ENCODE measurements at regions not wholly inside any gene's neighbourhood (a gene's known extent, or its start where the extent isn't known, plus 50 kb on each side); places are given as distances from the start of the nearest gene placed in this dataset.

GRCh38 chr1:25137521-25138395, 94.5 kb downstream of the SYF2 start:
- Histone ChIP-seq H3K27me3 (replicated peaks in 1 of 4; ENCODE audit: control extremely low read depth in 1 of 4, control insufficient read depth in 3 of 4, insufficient read depth in 4 of 4, low read length in 3 of 4) (peaks cover 0 to 3% (median 0%) of the 10 kb centered on the region in 4 experiments), H3K27ac (ENCODE audit: low read length in 2 of 2) (no peak overlapping the region), H3K79me2 (ENCODE audit: control insufficient read depth, insufficient read depth, low read length) (no peaks in the 10 kb centered on the region), H3K4me3 (ENCODE audit: control extremely low read depth in 1 of 5, extremely low read depth in 1 of 5, insufficient read depth in 1 of 5, low read depth in 2 of 5, low read length in 4 of 5) (no peak overlapping the region), H3K9ac (ENCODE audit: low read length) (no peak overlapping the region), H3K4me1 (ENCODE audit: control insufficient read depth in 2 of 2, insufficient read depth in 2 of 2, low read length in 2 of 2) (peaks cover 10 to 12% of the 10 kb centered on the region in 2 donors), H3K4me2 (replicated peaks; ENCODE audit: low read depth, low read length, poor library complexity, severe bottlenecking) (no peak overlapping the region), H4K20me1 (ENCODE audit: control insufficient read depth, insufficient read depth, low read length, poor library complexity, severe bottlenecking) (no peaks in the 10 kb centered on the region), H3K9me3 (ENCODE audit: control extremely low read depth in 1 of 3, control insufficient read depth in 2 of 3, insufficient read depth in 1 of 3, low read length in 2 of 3) (no peaks in the 10 kb centered on the region), H2AFZ (ENCODE audit: insufficient read depth, low read depth, low read length, poor library complexity, severe bottlenecking) (no peak overlapping the region), H3K36me3 (replicated peaks in 1 of 2; ENCODE audit: control extremely low read depth in 1 of 2, control insufficient read depth in 1 of 2, extremely low read depth in 1 of 2, insufficient read depth in 2 of 2, low read length in 1 of 2) (no peaks in the 10 kb centered on the region)
- Mint-ChIP-seq H3K4me3 (no peak overlapping the region), H3K9me3 (ENCODE audit: insufficient read depth) (no peaks in the 10 kb centered on the region), H3K4me1 (peaks cover 8% of the 10 kb centered on the region), H3K27me3 (peaks cover 29% of the 10 kb centered on the region), H3K27ac (no peak overlapping the region)
- TF ChIP-seq, protein P1, sequence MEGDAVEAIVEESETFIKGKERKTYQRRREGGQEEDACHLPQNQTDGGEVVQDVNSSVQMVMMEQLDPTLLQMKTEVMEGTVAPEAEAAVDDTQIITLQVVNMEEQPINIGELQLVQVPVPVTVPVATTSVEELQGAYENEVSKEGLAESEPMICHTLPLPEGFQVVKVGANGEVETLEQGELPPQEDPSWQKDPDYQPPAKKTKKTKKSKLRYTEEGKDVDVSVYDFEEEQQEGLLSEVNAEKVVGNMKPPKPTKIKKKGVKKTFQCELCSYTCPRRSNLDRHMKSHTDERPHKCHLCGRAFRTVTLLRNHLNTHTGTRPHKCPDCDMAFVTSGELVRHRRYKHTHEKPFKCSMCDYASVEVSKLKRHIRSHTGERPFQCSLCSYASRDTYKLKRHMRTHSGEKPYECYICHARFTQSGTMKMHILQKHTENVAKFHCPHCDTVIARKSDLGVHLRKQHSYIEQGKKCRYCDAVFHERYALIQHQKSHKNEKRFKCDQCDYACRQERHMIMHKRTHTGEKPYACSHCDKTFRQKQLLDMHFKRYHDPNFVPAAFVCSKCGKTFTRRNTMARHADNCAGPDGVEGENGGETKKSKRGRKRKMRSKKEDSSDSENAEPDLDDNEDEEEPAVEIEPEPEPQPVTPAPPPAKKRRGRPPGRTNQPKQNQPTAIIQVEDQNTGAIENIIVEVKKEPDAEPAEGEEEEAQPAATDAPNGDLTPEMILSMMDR (IDR thresholded peaks at IDR 0.05) = no peak
- no peak for TF ChIP-seq EZH2 (IDR thresholded peaks at IDR 0.05; ENCODE audit: borderline replicate concordance, insufficient read depth, low read depth, low read length, poor library complexity, severe bottlenecking)
- intact Hi-C loops (cut with micrococcal nuclease) = no loop called here
- ChIA-PET CTCF (interaction anchor here (0.6 to 1.4 kb wide), 2 partner anchors 10 to 385 kb away, joined by 3 to 4 read pairs; no protein-coding TSS in a partner anchor), POLR2A (interaction anchor here (0.6 kb wide), 2 partner anchors 636 to 1566 kb away, joined by 3 read pairs; no protein-coding TSS in a partner anchor)
- no peak for DNase-seq
- no CpG with 5 or more reads among the region's 2 CpGs for WGBS (ENCODE audit: insufficient coverage)
- ATAC-seq (ENCODE audit: low read depth) = no peak

- Histone ChIP-seq H3K27ac (ENCODE audit: low read length in 2 of 2) (no peak overlapping the region), H3K4me3 (ENCODE audit: control extremely low read depth in 1 of 5, extremely low read depth in 1 of 5, insufficient read depth in 1 of 5, low read depth in 2 of 5, low read length in 4 of 5) (no peak overlapping the region), H3K4me2 (replicated peaks; ENCODE audit: low read depth, low read length, poor library complexity, severe bottlenecking) (no peak overlapping the region), H4K20me1 (ENCODE audit: control insufficient read depth, insufficient read depth, low read length, poor library complexity, severe bottlenecking) (no peaks in the 10 kb centered on the region), H2AFZ (ENCODE audit: insufficient read depth, low read depth, low read length, poor library complexity, severe bottlenecking) (no peak overlapping the region), H3K36me3 (replicated peaks in 1 of 2; ENCODE audit: control extremely low read depth in 1 of 2, control insufficient read depth in 1 of 2, extremely low read depth in 1 of 2, insufficient read depth in 2 of 2, low read length in 1 of 2) (no peaks in the 10 kb centered on the region), H3K9me3 (ENCODE audit: control extremely low read depth in 1 of 3, control insufficient read depth in 2 of 3, insufficient read depth in 1 of 3, low read length in 2 of 3) (no peaks in the 10 kb centered on the region), H3K4me1 (ENCODE audit: control insufficient read depth in 2 of 2, insufficient read depth in 2 of 2, low read length in 2 of 2) (peaks cover 10 to 12% of the 10 kb centered on the region in 2 donors), H3K79me2 (ENCODE audit: control insufficient read depth, insufficient read depth, low read length) (no peaks in the 10 kb centered on the region), H3K9ac (ENCODE audit: low read length) (no peak overlapping the region), H3K27me3 (replicated peaks in 1 of 4; ENCODE audit: control extremely low read depth in 1 of 4, control insufficient read depth in 3 of 4, insufficient read depth in 4 of 4, low read length in 3 of 4) (peaks cover 0 to 3% (median 0%) of the 10 kb centered on the region in 4 experiments)
- Mint-ChIP-seq H3K9me3 (ENCODE audit: insufficient read depth) (no peaks in the 10 kb centered on the region), H3K27me3 (peaks cover 29% of the 10 kb centered on the region), H3K27ac (no peak overlapping the region), H3K4me3 (no peak overlapping the region), H3K4me1 (peaks cover 8% of the 10 kb centered on the region)
- no peak for DNase-seq
- CTCF ChIA-PET = interaction anchor here (0.6 to 1.4 kb wide), 2 partner anchors 11 to 386 kb away, joined by 3 to 4 read pairs; no protein-coding TSS in a partner anchor
- intact Hi-C loops (cut with micrococcal nuclease) = no loop called here
- no peak for ATAC-seq (ENCODE audit: low read depth)
- no CpG with 5 or more reads among the region's 1 CpG for WGBS (ENCODE audit: insufficient coverage)
- POLR2A ChIA-PET = no interaction called here
- TF ChIP-seq, protein P1 (IDR thresholded peaks at IDR 0.05) = no peak
- no peak for TF ChIP-seq EZH2 (IDR thresholded peaks at IDR 0.05; ENCODE audit: borderline replicate concordance, insufficient read depth, low read depth, low read length, poor library complexity, severe bottlenecking)
Observed at GRCh38 chr1:25137106-25137505, 95.2 kb downstream of the SYF2 start.
